ENCODE measurements at regions not wholly inside any gene's neighbourhood (a gene's known extent, or its start where the extent isn't known, plus 50 kb on each side); places are given as distances from the start of the nearest gene placed in this dataset.
"Not testable (repeated sequence)": the region's sequence is repeated elsewhere in the genome, so short reads cannot be mapped to it uniquely, and the experiment has no call there.

GRCh38 chr11:122202161-122202950, 86.3 kb upstream of the BLID start:
- H3K9me3 ChIP-seq (ENCODE audit: low read depth, low read length), result no peaks in the 10 kb centered on the region
- DNase-seq (ENCODE audit: low read depth, low spot score), result no peak
- H3K4me3 ChIP-seq, result no peak overlapping the region
- no peak overlapping the region for H3K27ac ChIP-seq
- H3K36me3 ChIP-seq (ENCODE audit: insufficient read depth, low read length), result no peaks in the 10 kb centered on the region
- TF ChIP-seq EZH2 (IDR thresholded peaks at IDR 0.05) (no peak), POLR2AphosphoS5 (IDR thresholded peaks at IDR 0.05; ENCODE audit: borderline replicate concordance, low read depth, low read length) (no peak), FOXP2 (optimal IDR thresholded peaks at IDR 0.05; ENCODE audit: control extremely low read depth, extremely low read length, insufficient read depth) (no peak)
- no peak overlapping the region for H3K9ac ChIP-seq (ENCODE audit: insufficient read length)

- no peak overlapping the region for H3K27ac ChIP-seq
- no peak overlapping the region for H3K4me3 ChIP-seq
- DNase-seq (ENCODE audit: low read depth, low spot score), result no peak
- no peaks in the 10 kb centered on the region for H3K9me3 ChIP-seq (ENCODE audit: low read depth, low read length)
- H3K9ac ChIP-seq (ENCODE audit: insufficient read length), result no peak overlapping the region
- no peaks in the 10 kb centered on the region for H3K36me3 ChIP-seq (ENCODE audit: insufficient read depth, low read length)
- TF ChIP-seq FOXP2 (optimal IDR thresholded peaks at IDR 0.05; ENCODE audit: control extremely low read depth, extremely low read length, insufficient read depth), result no peak
- TF ChIP-seq EZH2 (IDR thresholded peaks at IDR 0.05), result no peak
- no peak for TF ChIP-seq POLR2AphosphoS5 (IDR thresholded peaks at IDR 0.05; ENCODE audit: borderline replicate concordance, low read depth, low read length)
Measured at GRCh38 chr11:122201106-122201505, 85.1 kb upstream of the BLID start.

GRCh38 chr11:122199661-122200060, 83.6 kb upstream of the BLID start:
- TF ChIP-seq EZH2 (IDR thresholded peaks at IDR 0.05) (no peak), FOXP2 (optimal IDR thresholded peaks at IDR 0.05; ENCODE audit: control extremely low read depth, extremely low read length, insufficient read depth) (no peak), POLR2AphosphoS5 (IDR thresholded peaks at IDR 0.05; ENCODE audit: borderline replicate concordance, low read depth, low read length) (no peak)
- H3K4me3 ChIP-seq, result no peak overlapping the region
- no peaks in the 10 kb centered on the region for H3K36me3 ChIP-seq (ENCODE audit: insufficient read depth, low read length)
- H3K9me3 ChIP-seq (ENCODE audit: low read depth, low read length), result no peaks in the 10 kb centered on the region
- no peak overlapping the region for H3K9ac ChIP-seq (ENCODE audit: insufficient read length)
- H3K27ac ChIP-seq, result no peak overlapping the region
- no peak for DNase-seq (ENCODE audit: low read depth, low spot score)

GRCh38 chr11:122198291-122198983, 82.4 kb upstream of the BLID start:
- TF ChIP-seq POLR2AphosphoS5 (IDR thresholded peaks at IDR 0.05; ENCODE audit: borderline replicate concordance, low read depth, low read length) (no peak), FOXP2 (optimal IDR thresholded peaks at IDR 0.05; ENCODE audit: control extremely low read depth, extremely low read length, insufficient read depth) (no peak), EZH2 (IDR thresholded peaks at IDR 0.05) (no peak)
- Histone ChIP-seq H3K4me3 (no peak overlapping the region), H3K9me3 (ENCODE audit: low read depth, low read length) (no peaks in the 10 kb centered on the region), H3K36me3 (ENCODE audit: insufficient read depth, low read length) (no peaks in the 10 kb centered on the region), H3K27ac (no peak overlapping the region), H3K9ac (ENCODE audit: insufficient read length) (no peak overlapping the region)
- DNase-seq (ENCODE audit: low read depth, low spot score), result no peak

- TF ChIP-seq POLR2AphosphoS5 (IDR thresholded peaks at IDR 0.05; ENCODE audit: borderline replicate concordance, low read depth, low read length) (no peak), FOXP2 (optimal IDR thresholded peaks at IDR 0.05; ENCODE audit: control extremely low read depth, extremely low read length, insufficient read depth) (no peak), EZH2 (IDR thresholded peaks at IDR 0.05) (no peak)
- Histone ChIP-seq H3K9ac (ENCODE audit: insufficient read length) (no peak overlapping the region), H3K36me3 (ENCODE audit: insufficient read depth, low read length) (no peaks in the 10 kb centered on the region), H3K9me3 (ENCODE audit: low read depth, low read length) (no peaks in the 10 kb centered on the region), H3K27ac (no peak overlapping the region), H3K4me3 (no peak overlapping the region)
- DNase-seq (ENCODE audit: low read depth, low spot score), result no peak
Measured at GRCh38 chr11:122197066-122197987, 81.3 kb upstream of the BLID start.

GRCh38 chr11:122195790-122196189, 79.8 kb upstream of the BLID start:
- Histone ChIP-seq H3K36me3 (ENCODE audit: insufficient read depth, low read length) (no peaks in the 10 kb centered on the region), H3K27ac (no peak overlapping the region), H3K9ac (ENCODE audit: insufficient read length) (no peak overlapping the region), H3K4me3 (no peak overlapping the region), H3K9me3 (ENCODE audit: low read depth, low read length) (no peaks in the 10 kb centered on the region)
- no peak for TF ChIP-seq EZH2 (IDR thresholded peaks at IDR 0.05)
- TF ChIP-seq POLR2AphosphoS5 (IDR thresholded peaks at IDR 0.05; ENCODE audit: borderline replicate concordance, low read depth, low read length), result no peak
- TF ChIP-seq FOXP2 (optimal IDR thresholded peaks at IDR 0.05; ENCODE audit: control extremely low read depth, extremely low read length, insufficient read depth), result no peak
- DNase-seq (ENCODE audit: low read depth, low spot score), result no peak

- not testable (repeated sequence) for H3K36me3 ChIP-seq (ENCODE audit: insufficient read depth, low read length); H3K9me3 ChIP-seq (ENCODE audit: low read depth, low read length); H3K4me3 ChIP-seq; H3K27ac ChIP-seq; H3K9ac ChIP-seq (ENCODE audit: insufficient read length); DNase-seq (ENCODE audit: low read depth, low spot score)
Measured at GRCh38 chr11:122193881-122194480, 78.0 kb upstream of the BLID start.

- Histone ChIP-seq H3K9me3 (ENCODE audit: low read depth, low read length) (no peaks in the 10 kb centered on the region), H3K36me3 (ENCODE audit: insufficient read depth, low read length) (no peaks in the 10 kb centered on the region), H3K9ac (ENCODE audit: insufficient read length) (no peak overlapping the region), H3K4me3 (no peak overlapping the region), H3K27ac (no peak overlapping the region)
- no peak for TF ChIP-seq EZH2 (IDR thresholded peaks at IDR 0.05)
- no peak for DNase-seq (ENCODE audit: low read depth, low spot score)
Measured at GRCh38 chr11:122193457-122193856, 77.4 kb upstream of the BLID start.

Measured in SK-N-MC (cell line).